HepG2 (cell line): ENCODE measurements at regions not wholly inside any gene's neighbourhood (a gene's known extent, or its start where the extent isn't known, plus 50 kb on each side); places are given as distances from the start of the nearest gene placed in this dataset.

Experiments
- ARID3A ChIP-seq: IDR thresholded peaks from 2 replicates; pipeline ENCODE4 v1.6.1; 2012; ENCODE audit warnings: low read depth, low read length, improper control_type of control experiment
- HNF4A ChIP-seq: sonication (generic); formaldehyde crosslinking; IDR thresholded peaks from 2 replicates; pipeline ENCODE4 v1.4.0; 2020; ENCODE audit warnings: missing genetic modification reagents
- PRDM4 ChIP-seq: sonication (generic); formaldehyde crosslinking; IDR thresholded peaks from 2 replicates; pipeline ENCODE4 v1.9.0; 2021; ENCODE audit warnings: missing genetic modification reagents, borderline replicate concordance
- PRPF4 ChIP-seq: fragments of 200-400 bp; formaldehyde crosslinking; IDR thresholded peaks from 2 replicates; pipeline ENCODE4 v1.6.1; 2016; ENCODE audit warnings: low read length, low read depth; ENCODE audit not compliant: poor library complexity, severe bottlenecking
- SUZ12 ChIP-seq: fragments of 150-350 bp; IDR thresholded peaks from 2 replicates; pipeline ENCODE4 v1.6.1; 2014; ENCODE audit warnings: low read depth, low read length
- TF ChIP-seq, protein P1 (sequence below): sonication (generic); formaldehyde crosslinking; IDR thresholded peaks from 2 replicates; pipeline ENCODE4 v1.4.0; 2020; ENCODE audit warnings: mild to moderate bottlenecking, missing genetic modification reagents
- TF ChIP-seq, protein P2 (sequence below), 2 experiments: fragments of 450-650 bp in 1 of 2; sonication (generic) in 1 of 2; formaldehyde crosslinking in 1 of 2; IDR thresholded peaks; 2 replicates each; pipeline versions ENCODE4 v1.6.1 to v1.8.0; 2016 to 2022; ENCODE audit warnings: antibody characterized with exemption in 1 of 2, mild to moderate bottlenecking in 1 of 2, missing genetic modification reagents in 1 of 2

DNA sequence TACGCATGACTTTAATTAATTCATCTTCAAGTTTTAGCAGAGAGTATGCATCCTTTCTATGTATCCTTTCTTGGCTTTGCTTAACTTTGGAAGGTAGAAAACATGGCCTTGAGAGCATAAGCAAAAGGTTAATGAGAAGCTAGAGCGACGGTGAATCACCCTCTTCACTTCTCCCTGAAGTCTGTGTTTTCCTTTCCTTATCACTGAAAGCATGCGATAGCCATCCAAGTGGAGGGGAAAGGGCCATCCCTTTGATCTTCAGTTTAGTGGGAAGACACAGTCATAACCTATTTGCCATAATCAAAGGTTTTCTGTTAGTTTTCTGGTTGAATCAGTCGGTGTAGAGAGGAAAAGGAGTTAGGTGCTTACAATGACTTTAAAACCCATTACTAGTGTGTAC, 354.0 kb upstream of the ROBO2 start (continued):
- TF ChIP-seq HNF4A (CRISPR knock-in tag) = peak; percentile 62
- TF ChIP-seq, protein P1, sequence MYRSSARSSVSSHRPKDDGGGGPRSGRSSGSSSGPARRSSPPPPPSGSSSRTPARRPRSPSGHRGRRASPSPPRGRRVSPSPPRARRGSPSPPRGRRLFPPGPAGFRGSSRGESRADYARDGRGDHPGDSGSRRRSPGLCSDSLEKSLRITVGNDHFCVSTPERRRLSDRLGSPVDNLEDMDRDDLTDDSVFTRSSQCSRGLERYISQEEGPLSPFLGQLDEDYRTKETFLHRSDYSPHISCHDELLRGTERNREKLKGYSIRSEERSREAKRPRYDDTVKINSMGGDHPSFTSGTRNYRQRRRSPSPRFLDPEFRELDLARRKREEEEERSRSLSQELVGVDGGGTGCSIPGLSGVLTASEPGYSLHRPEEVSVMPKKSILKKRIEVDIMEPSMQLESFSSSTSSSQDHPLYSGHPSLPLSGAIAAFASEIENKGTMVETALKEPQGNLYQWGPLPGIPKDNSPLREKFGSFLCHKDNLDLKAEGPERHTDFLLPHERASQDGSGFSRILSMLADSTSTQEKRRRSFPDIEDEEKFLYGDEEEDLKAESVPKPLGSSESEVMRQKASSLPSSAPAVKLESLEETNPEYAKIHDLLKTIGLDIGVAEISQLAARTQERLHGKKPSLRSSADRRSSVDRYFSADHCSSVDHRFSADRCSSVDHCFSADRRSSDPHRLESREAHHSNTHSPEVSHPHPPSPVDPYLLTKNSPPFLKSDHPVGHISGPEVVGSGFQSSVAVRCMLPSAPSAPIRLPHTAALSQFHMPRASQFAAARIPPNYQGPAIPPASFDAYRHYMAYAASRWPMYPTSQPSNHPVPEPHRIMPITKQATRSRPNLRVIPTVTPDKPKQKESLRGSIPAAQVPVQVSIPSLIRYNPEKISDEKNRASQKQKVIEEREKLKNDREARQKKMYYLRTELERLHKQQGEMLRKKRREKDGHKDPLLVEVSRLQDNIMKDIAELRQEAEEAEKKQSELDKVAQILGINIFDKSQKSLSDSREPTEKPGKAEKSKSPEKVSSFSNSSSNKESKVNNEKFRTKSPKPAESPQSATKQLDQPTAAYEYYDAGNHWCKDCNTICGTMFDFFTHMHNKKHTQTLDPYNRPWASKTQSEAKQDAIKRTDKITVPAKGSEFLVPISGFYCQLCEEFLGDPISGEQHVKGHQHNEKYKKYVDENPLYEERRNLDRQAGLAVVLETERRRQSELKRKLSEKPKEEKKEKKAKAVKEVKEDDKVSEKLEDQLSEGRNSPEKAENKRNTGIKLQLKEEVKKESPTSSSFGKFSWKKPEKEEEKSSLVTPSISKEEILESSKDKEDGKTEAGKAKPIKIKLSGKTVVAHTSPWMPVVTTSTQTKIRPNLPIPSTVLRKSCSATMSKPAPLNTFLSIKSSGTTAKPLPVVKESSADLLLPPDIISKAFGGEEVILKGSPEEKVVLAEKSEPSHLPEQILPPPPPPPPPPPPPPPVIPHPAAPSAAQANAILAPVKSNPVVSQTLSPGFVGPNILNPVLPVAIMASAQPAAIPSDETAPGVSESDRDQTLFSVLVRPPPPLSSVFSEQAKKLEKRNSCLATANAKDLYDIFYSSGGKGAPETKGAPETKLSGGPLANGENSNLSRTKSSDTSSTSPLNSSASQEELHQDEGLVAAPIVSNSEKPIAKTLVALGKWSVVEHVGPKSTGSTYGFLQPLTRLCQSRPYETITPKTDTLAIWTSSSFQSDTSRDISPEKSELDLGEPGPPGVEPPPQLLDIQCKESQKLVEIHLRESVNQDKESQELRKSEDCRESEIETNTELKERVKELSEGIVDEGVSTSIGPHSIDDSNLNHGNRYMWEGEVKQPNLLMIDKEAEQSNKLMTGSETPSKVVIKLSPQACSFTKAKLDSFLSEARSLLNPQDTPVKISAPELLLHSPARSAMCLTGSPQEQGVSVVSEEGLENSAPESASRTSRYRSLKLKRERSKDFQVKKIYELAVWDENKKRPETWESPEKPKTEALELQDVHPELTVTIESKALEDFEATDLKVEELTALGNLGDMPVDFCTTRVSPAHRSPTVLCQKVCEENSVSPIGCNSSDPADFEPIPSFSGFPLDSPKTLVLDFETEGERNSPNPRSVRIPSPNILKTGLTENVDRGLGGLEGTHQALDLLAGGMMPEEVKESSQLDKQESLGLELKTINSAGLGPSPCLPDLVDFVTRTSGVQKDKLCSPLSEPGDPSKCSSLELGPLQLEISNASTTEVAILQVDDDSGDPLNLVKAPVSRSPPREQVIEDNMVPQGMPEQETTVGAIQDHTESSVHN = no peak
- TF ChIP-seq ARID3A = peak; percentile 60; the same call in 1 of the 2 replicates
- no peak for TF ChIP-seq PRDM4
- TF ChIP-seq SUZ12 = no peak
- TF ChIP-seq, protein P2, sequence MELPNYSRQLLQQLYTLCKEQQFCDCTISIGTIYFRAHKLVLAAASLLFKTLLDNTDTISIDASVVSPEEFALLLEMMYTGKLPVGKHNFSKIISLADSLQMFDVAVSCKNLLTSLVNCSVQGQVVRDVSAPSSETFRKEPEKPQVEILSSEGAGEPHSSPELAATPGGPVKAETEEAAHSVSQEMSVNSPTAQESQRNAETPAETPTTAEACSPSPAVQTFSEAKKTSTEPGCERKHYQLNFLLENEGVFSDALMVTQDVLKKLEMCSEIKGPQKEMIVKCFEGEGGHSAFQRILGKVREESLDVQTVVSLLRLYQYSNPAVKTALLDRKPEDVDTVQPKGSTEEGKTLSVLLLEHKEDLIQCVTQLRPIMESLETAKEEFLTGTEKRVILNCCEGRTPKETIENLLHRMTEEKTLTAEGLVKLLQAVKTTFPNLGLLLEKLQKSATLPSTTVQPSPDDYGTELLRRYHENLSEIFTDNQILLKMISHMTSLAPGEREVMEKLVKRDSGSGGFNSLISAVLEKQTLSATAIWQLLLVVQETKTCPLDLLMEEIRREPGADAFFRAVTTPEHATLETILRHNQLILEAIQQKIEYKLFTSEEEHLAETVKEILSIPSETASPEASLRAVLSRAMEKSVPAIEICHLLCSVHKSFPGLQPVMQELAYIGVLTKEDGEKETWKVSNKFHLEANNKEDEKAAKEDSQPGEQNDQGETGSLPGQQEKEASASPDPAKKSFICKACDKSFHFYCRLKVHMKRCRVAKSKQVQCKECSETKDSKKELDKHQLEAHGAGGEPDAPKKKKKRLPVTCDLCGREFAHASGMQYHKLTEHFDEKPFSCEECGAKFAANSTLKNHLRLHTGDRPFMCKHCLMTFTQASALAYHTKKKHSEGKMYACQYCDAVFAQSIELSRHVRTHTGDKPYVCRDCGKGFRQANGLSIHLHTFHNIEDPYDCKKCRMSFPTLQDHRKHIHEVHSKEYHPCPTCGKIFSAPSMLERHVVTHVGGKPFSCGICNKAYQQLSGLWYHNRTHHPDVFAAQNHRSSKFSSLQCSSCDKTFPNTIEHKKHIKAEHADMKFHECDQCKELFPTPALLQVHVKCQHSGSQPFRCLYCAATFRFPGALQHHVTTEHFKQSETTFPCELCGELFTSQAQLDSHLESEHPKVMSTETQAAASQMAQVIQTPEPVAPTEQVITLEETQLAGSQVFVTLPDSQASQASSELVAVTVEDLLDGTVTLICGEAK (IDR thresholded peaks at IDR 0.05) = no peak
- TF ChIP-seq, protein P2 (CRISPR knock-in tag; IDR thresholded peaks at IDR 0.05) = no peak
- no peak for TF ChIP-seq PRPF4
